Left renal cortex interstitium (tissue), 4 donors: ENCODE measurements at regions not wholly inside any gene's neighbourhood (a gene's known extent, or its start where the extent isn't known, plus 50 kb on each side); places are given as distances from the start of the nearest gene placed in this dataset.

Experiments used
- DNase-seq, 4 donors: peaks; one replicate each; pipeline ENCODE4 v3.0.0-alpha.2; 2013; ENCODE audit warnings: low read depth in 4 of 4, low spot score in 2 of 4, missing footprints in 1 of 4

DNA sequence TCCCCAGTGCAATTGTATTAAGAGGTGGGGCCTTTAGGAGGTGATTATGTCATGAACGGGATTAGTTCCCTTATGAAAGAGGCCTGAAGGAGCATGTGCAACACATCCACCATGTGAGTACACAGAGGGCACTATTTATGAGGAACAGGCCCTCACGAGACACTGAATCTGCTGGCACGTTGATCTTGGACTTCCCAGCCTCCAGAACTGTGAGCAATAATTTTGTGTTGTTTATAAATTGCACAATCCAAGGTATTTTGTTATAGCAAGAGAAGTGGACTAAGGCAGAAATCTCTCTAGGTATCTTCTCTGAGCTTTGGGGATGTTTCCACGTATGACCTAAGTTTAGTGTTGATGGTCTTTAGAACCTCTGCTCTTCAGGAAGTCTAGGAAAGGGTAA, 149.3 kb upstream of the CBLB start:
- DNase-seq, result no peak

DNA sequence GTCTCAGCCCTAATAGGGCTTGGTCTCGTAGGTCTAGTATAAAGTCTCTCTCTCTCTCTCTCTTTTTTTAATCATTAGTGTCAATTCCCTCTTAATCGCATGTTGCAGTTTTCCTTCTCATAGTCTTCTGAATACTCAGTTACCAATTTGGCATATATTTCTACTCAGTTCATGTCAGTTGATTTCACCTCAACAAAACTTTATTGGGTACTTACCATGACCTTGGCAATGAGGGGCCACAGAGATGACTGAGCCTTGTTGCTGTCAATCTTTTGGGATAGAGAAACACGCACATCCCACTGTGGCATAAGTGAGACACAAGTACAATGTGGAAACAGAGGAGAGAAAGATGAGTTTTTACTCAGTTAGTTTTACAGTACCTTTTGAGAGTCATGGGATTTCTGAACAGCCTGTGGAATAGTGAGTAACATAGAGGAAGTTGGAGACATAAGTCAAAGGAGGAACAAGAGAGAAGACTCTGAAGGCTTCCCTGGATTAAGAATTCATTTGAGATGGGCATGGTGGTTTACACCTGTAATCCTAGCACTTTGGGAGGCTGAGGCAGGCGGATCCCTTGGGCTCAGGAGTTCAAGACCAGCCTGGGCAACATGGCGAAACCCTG, 150.2 kb upstream of the CBLB start:
- no peak for DNase-seq

DNA sequence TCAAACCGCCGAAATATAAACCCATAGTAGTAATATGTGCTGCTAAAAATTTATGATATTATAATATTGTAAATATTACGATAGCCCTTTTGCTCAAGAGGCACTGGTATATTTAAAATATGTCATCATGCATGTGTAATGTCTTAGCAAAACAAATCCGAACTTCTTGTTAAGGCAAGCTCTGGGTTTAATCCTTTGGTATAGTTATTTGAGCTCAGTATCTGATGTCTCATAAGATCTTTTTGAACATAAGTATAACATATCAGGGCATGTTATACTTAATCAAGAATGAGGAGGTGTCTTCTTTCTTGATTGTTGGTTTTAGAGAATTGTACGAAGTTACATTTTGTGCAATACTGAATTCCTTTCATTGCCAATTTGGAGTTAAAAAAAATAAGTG, 154.1 kb upstream of the CBLB start:
- DNase-seq, result no peak

DNA sequence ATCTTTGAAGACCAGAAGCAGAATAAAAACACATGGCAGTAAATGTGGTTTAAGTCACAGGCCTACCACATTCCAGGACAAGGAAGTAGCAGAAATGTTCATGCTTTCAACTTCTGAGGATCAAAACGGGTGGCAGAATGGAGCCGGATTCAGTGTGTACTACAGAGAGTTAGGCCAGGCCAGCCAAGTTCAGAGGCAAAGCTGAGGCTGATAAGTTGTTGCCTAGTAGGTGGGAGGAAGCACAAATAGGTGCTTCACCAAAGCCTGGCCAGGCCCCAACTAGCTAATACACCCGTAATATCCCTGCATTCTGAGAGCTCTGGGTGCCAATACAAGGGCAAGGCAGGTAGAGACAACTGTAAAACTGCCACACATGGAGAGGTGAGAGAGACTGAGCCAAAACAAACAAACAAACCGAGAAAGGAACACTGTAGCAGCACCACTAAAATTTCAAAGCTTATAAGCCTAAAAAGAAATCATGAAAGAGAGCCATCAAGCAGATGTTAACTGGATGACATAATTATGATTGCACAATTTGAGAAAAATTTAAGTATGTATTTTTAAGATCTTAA, 156.4 kb upstream of the CBLB start:
- DNase-seq, result no peak

DNA sequence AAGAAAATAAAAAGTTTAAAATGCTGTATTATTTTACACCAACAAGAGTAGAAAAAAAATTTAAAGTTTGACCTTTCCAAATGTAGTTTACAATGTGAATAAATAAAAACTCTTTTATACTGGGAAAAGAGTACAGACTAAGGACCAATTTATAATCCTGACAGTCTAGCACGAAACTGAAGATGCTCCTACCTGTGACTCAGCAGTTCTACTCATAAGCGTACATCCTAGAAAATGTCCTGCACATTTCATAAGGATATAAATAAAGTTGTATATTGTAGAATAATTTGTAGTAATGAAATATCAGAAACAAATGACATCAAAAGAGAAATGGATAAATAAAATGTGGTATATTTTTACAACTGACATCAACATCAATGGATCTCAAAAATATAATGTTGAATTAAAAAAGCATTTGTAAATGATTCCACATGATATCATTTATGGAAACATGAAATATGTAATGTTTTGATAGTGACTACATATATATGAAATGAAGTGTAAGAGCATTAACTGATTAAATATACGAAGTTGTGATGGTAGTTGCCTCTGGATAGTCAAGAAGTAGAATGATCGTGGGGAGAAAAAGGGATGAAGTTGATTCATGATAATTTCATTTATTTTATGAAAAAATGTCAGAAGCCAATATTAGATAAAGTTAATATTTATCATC, 161.3 kb upstream of the CBLB start:
- no peak for DNase-seq

DNA sequence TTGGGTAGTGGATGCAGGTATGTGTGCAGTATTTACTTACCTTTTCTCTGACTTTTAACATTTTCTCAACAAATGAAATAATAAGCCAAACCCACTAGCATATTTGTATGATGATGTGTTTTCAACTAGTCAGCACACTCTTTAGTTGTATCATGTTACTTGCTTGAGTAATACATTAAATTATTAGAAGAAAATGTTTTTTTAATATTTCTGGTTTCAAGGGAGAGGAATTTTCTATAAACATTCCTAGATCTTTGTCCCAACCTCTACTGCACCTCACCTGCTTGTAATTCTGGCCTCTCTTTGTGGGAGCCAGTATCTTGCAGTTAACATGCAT, 161.8 kb upstream of the CBLB start:
- no peak for DNase-seq

DNA sequence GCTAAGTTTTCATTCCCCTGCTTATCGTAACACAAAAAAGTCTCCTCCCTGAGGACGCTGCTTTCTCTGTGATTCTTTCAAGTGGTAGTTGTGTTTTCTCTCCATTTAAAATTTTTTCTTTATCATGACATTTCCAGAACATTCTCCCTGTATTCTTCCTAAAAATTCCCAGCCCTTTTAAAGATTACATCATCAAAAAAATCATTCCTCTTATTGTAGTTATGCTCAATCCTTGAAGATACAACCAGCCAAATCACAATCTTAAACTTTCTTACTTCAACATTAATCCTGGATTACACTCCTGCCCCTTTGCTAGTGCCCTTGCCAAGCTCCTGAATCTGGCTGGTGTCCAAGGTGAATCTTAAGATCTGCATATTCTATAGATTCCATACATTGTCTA, 163.7 kb upstream of the CBLB start:
- no peak for DNase-seq

DNA sequence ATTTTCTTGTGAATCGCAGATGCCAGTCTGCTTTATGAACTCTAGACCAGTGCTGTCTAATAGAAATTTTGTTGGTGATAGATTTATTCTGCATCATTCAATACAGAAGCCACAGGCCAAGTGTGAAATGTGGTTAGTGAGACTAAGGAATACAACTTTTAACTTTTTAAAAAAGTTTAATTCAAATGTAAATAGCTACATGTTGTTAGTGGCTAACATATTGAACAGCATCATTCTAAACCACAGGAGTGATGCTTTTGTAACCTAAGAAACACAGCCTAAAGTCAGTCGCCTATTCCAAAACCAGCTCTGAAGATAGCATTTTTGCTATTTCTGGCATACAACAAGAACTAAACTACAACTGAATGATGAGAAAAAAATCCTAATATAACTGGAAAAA, 164.8 kb upstream of the CBLB start:
- DNase-seq, result no peak

DNA sequence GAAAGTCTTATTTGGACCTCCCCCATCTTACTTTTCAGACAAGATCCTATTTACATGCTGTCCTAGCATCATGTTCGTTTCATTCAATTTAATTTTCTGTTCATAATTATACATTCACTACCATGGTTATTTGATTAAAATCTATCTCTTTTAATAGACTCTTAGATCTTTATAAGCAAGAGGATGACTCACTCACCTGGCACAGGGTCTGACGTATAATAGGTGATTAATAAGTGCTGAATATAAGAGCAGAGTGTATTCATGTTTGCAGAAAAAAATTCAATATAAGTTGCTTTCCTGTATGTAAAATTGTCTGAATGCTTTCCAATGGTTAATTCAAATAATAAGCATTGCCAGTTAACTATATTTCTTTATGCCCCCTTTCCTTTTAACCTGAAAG, 165.5 kb upstream of the CBLB start:
- no peak for DNase-seq

DNA sequence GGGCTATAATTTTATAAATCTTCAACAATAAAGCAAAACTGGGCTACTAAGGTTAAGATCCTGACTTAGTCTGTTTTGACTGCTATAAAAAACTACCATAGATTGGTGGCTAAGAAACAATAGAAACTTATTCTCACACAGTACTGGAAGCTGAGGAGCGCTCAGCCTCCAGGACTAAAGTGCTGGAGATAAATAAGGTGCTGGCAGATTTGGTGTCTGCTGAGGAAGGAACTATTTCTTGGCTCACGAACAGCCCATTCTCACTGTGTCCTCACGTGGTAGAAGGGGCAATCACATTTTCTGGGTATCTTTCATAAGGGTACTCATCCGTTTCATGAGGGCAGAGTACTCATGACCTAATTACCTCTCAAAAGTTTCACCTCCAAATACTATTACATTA, 166.8 kb upstream of the CBLB start:
- DNase-seq, result no peak

DNA sequence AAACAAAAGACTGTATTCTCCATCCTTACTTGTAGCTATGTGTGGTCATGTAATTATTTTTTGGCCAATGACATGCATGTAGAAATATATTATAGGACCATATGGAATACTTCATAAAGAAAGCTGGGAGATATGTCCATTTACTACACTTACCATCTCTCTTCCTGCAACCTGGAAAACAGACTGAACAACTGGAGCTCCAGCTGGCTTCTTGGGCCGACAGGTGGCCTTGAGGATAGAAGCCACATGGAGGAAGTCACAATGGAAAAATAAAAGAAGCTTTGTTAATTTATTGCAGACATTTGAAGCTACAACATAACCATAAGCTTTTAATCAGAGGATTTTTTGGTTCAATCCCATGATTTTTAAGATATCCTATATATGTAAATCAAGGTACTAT, 167.9 kb upstream of the CBLB start:
- DNase-seq, result no peak

DNA sequence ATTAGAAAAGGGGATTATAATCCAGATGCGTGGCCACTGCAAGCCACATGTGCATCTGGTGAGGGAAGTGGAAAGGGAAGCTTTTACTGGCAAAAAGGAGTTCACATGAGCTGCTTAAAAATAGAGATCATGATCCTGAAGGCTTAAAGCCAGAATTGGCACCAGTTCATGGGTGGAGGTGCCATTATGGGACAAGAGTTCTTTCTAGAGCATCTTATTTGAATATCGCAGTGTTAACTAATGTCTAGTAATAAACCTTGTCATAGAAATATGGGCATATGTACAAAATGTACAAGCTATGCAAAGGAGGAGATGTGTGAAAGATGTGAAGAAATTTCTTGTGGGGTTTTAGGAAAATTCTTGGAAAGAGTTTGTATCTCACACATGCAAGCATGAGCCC, 178.4 kb upstream of the CBLB start:
- no peak for DNase-seq

DNA sequence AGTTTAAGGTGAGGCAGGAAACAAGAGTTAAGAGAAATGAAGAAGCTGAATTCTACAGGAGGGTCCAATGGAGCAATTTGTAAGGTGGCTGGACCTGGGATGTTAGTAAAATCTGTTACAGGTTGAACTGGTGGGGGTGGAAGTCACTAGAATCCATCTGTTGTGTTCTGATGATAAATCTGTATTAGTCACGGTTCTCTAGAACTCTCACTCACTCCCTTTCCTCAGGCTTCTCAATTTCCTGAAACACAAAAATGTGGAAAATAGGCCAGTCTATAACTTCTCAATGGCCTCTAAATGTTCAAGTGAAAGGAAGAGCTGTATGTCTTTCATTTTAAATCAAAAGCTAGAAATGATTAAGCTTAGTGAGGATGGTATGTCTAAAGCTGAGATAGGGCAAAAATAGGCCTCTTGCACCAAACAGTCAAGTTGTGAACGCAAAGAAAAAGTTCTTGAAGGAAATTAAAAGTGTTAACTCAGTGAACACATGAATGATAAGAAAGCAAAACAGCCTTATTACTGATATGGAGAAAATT, 180.2 kb upstream of the CBLB start:
- DNase-seq, result no peak

DNA sequence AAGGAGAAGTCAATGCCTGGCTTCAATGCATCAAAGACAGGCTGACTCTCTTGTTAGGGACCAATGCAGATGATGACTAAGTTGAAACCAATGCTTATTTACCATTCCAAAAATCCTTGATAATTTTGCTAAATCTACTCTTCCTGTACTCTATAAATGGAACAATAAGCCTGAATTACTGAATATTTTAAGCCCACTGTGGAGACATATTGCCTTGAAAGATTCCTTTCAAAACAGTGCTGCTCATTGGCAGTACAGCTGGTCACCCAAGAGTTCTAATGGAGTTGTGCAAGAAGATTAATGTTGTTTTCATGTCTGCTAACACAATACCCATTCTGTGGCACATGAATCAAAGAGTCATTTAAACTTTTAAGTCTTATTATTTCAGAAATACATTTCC, 181.0 kb upstream of the CBLB start:
- no peak for DNase-seq

DNA sequence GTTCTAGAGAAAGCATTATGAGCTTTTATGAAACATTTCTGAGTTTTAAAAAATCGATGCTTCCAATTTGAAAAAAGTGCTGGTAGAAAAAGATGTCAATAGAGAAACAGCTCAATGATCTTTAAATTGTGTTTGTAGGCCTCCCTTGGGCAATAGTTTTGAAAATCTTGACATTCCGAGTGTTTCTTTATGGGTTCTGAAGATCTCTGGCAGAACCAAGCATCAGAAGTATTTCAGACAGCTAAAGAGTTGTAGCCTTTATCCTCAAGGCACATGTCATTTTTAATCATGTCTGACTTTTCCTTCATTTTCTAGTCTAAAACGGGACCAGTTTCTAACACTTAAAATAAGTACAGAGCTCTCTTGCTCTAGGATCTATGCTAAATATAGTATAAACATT, 188.1 kb upstream of the CBLB start:
- DNase-seq, result no peak

DNA sequence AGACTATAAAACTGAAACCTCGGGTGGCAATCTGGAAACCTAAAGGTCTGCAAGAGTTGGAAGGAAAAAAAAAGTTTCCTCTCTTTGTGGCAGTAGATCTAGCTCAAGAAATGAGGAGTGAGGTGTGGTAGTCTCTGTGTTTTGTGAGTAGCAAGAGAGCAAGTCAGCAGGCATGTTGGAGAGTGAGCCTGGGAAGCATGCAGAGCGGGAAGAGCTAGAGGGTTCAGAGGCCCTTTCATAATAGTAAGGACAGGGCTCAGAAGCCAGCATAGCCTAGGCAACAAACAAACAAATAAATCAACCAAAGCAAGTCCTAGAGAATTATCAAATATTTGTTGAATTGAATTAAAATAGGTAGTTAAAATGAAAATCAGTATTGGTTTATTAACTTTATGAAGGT, 189.7 kb upstream of the CBLB start:
- DNase-seq, result no peak

DNA sequence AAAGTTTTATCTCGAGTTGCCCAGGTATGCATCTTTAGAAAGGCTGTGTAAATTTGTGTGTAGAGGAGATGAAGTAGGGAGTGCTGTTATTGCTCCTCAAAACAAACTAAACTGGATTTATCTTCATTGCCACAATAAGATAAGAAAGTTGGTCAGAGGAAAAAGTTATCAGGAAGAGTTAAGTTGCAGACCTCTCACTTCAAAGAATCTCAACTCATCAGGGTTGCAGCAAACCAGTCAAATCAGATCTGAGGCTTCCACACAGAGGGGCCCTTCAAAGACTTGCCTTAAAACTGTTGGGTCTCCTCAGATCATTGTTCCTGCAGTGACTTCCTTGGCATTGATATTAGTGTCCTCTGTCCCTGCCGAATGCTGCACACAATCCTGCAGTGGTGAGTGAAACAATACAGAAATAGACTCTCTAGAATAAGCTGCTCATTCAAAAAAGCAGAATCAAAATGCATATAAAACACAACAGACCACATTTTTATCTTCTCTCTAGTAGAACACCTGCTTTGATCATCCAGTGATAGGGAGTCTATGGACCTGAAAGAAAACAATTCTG, 191.2 kb upstream of the CBLB start:
- DNase-seq, result no peak

DNA sequence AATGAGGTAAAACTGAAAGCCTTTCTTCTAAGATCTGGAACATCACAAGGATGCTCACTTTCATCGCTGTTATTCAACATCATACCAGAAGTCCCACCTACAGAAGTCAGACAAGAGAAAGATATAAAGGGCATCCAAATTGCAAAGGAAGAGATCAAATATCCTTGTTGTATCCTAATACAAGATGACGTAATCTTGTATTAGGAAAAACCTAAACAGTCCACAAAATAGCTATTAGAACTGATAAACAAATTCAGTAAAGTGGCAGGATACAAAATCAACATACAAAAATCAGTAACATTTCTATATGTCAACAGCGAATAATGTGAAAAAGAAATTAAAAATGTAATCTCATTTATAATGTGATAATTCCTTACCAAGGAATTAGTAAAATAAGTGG, 195.1 kb upstream of the CBLB start:
- no peak for DNase-seq

DNA sequence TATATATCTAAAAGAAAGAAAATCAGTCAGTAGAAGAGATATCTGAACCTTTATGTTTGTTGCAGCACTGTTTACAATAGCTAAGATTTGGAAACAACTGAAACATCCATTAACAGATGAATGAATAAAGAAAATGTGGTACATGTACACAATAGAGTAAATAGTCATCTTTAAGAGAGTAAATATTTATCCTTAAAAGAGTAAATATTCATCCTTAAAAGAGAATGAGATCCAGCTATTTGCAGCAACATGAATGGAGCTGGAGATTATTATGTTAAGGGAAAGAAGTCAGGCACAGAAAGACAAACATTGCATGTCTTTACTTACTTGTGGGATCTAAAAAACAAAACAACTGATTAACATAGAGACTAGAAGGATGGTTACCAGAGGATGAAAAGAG, 197.0 kb upstream of the CBLB start:
- DNase-seq, result no peak

DNA sequence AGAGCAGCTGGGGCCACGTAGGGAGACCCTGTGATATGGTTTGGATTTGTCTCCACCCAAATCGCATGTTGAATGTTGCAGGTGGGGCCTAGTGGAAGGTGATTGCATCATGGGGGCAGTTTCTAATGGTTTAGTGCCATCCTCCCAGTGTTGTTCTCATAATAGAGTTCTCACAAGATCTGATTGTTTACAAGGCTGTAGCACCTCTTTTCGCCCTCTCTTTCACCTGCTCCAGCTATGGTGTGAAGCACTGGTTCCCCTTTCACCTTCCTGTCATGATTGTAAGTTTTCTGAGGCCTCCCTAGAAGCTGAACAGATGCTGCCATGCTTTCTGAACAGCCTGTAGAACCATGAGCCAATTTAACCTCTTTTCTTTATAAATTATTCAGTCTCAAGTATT, 198.9 kb upstream of the CBLB start:
- DNase-seq, result no peak

DNA sequence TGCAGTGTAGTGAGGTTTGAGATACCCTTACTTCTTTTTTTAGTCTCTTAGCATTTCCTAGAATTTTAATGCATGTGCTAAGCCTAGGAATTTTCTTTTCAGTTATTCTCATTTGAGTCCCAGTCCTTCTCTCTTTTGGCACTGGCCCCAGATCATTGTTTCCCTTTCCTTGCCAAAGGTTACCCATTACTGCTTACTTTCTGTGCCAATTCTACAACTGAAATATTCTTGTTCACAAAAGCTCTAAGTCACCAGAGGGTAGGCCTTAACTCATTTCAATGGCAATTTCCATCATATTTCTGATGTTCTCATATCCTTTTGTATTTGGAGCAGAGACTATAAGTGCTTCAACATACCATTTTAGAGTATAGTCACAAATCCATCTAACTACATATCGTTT, 199.6 kb upstream of the CBLB start:
- no peak for DNase-seq

DNA sequence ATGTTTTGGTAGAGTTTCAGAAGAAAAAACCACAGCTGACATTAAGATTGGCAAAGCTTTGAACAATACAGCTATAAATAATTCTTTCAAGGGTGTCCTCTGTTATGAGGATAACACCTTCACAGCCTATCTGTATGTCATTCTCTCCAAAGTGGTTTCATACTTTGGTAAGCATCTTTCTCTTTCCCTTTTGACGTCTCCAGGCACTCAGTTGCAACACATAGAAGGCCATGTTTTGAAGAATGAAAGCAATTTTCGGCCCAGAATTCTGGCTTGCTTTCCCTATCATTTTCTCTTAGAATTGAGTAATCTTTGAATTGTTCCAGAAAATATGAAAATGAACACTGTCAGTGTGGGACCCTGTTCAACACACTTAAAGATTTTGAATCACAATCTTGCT, 200.0 kb upstream of the CBLB start:
- DNase-seq, result no peak
